Pancreas (tissue), 10 donors: ENCODE measurements at regions not wholly inside any gene's neighbourhood (a gene's known extent, or its start where the extent isn't known, plus 50 kb on each side); places are given as distances from the start of the nearest gene placed in this dataset.
"Not testable (repeated sequence)": the region's sequence is repeated elsewhere in the genome, so short reads cannot be mapped to it uniquely, and the experiment has no call there.

Source experiments
- ATAC-seq, 4 donors: fragments of 200-7000 bp; cut with Tn5 transposase; one replicate each; pipeline versions ENCODE4 v1.8.0 to v1.9.1; 2020; ENCODE audit warnings: mild to moderate bottlenecking in 4 of 4, moderate library complexity in 4 of 4
- DNase-seq, 6 donors: peaks; one replicate each; pipeline ENCODE4 v3.0.0-alpha.2; 2020
- FAIRE-seq: peaks from 2 replicates; lab custom pipeline; 2012; peaks lifted over from hg19 to GRCh38; lab: Jason Lieb, UNC
- H3K27ac ChIP-seq, 4 donors: fragments of 200-600 bp; sonication (generic); 1 replicate in 3 of 4; 2 replicates in 1 of 4; pipeline versions ENCODE4 v1.5.0 to v1.8.0; 2020
- H3K27me3 ChIP-seq, 4 donors: fragments of 200-600 bp; one replicate each; pipeline ENCODE4 v1.8.0; 2021
- H3K36me3 ChIP-seq, 3 donors: fragments of 200-600 bp; sonication (generic) in 1 of 3; one replicate each; pipeline versions ENCODE4 v1.5.0 to v1.8.0; 2020 to 2021
- H3K4me1 ChIP-seq, 3 donors: fragments of 200-600 bp; one replicate each; pipeline ENCODE4 v1.8.0; 2021
- H3K4me3 ChIP-seq, 4 donors: fragments of 200-600 bp; sonication (generic) in 2 of 4; one replicate each; pipeline versions ENCODE4 v1.5.0 to v1.8.0; 2020 to 2021
- H3K9me3 ChIP-seq, 4 donors: fragments of 200-600 bp; one replicate each; pipeline ENCODE4 v1.8.0; 2021
- WGBS, 2 donors: extraction: QIAGEN DNeasy Blood & Tissue Kit; methylation state at CpG; one replicate each; pipeline ENCODE4 v1.1.7; 2013; 5-methylcytosine and 5-hydroxymethylcytosine counted together
- intact Hi-C, 3 donors: fragments of 100-400 bp; cut with DNase I; formaldehyde crosslinking; loops; one replicate each; pipeline versions ENCODE4 v1.11.1 to v1.14.2; 2022
- TF ChIP-seq, protein P1 (sequence below), 4 donors: fragments of 200-600 bp; sonication (generic) in 3 of 4; IDR thresholded peaks; one replicate each; pipeline versions ENCODE4 v1.5.0 to v1.8.0; 2021; ENCODE audit warnings: antibody characterized with exemption in 4 of 4
- donor health status: healthy with polysubstance abuse.
- donor health status: DM: no; HTN: no; CAD: no; lungs with moderate emphysema.
- donor health status: DM: no; HTN: no; CAD: no.
- donor health status: control.
- donor health status: control.
- donor health status: Bipolar disorder and iron deficiency.
- donor health status: DM: yes; HTN: yes; CAD: no.
- donor health status: DM: no; HTN: no; CAD: no.
- donor health status: DM: no; HTN: no; CAD: no.
- donor health status: DM: yes; HTN: yes; CAD: no.

DNA sequence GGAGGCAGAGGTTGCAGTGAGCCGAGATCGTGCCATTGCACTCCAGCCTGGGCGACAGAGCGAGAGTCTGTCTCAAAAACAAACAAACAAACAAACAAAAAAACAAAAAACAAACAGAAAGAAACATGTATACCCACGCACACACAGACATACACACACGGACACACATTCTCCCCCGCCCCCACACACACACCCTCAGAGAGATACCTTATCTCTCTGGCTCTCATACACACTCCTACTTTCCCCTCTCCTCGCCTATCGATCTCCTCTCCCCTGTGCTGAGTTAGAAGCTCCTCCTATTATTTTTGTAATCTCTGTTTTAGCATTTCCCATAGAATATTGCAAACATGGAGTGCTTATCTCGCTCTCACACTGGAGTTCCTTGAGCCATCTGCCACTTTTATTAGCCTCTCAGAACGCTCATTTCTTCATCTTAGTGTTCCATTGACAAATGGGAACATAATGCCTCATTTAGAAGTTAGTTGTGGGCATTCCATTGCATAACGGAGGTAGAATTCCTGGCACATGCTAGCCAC, 144.2 kb upstream of the CITED2 start:
- no peak overlapping the region for H3K4me3 ChIP-seq
- intact Hi-C loops = no loop called here
- FAIRE-seq (no peak), DNase-seq (no peak), ATAC-seq (peak in 2 of 4 donors; percentile 15 to 66)
- H3K27ac ChIP-seq = no peak overlapping the region
- H3K9me3 ChIP-seq = no peaks in the 10 kb centered on the region
- 47 to 67% methylated on average over 12 of the region's 12 CpGs for WGBS, 2 donors
- H3K4me1 ChIP-seq = no peaks in the 10 kb centered on the region
- no peaks in the 10 kb centered on the region for H3K36me3 ChIP-seq
- TF ChIP-seq, protein P1, sequence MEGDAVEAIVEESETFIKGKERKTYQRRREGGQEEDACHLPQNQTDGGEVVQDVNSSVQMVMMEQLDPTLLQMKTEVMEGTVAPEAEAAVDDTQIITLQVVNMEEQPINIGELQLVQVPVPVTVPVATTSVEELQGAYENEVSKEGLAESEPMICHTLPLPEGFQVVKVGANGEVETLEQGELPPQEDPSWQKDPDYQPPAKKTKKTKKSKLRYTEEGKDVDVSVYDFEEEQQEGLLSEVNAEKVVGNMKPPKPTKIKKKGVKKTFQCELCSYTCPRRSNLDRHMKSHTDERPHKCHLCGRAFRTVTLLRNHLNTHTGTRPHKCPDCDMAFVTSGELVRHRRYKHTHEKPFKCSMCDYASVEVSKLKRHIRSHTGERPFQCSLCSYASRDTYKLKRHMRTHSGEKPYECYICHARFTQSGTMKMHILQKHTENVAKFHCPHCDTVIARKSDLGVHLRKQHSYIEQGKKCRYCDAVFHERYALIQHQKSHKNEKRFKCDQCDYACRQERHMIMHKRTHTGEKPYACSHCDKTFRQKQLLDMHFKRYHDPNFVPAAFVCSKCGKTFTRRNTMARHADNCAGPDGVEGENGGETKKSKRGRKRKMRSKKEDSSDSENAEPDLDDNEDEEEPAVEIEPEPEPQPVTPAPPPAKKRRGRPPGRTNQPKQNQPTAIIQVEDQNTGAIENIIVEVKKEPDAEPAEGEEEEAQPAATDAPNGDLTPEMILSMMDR (IDR thresholded peaks at IDR 0.05) = no peak
- no peaks in the 10 kb centered on the region for H3K27me3 ChIP-seq

- ATAC-seq = peak in 1 of 4 donors; percentile 27
Observed at GRCh38 chr6:139517998-139518555, 143.6 kb upstream of the CITED2 start.

GRCh38 chr6:139515511-139515910, 141.1 kb upstream of the CITED2 start:
- Histone ChIP-seq H3K4me1 (no peaks in the 10 kb centered on the region), H3K36me3 (no peaks in the 10 kb centered on the region), H3K27me3 (no peaks in the 10 kb centered on the region), H3K4me3 (no peak overlapping the region), H3K27ac (no peak overlapping the region), H3K9me3 (no peaks in the 10 kb centered on the region)
- no peak for FAIRE-seq
- TF ChIP-seq, protein P1 (IDR thresholded peaks at IDR 0.05) = no peak
- intact Hi-C loops = no loop called here
- 77 to 87% methylated on average over 3 of the region's 3 CpGs for WGBS, 2 donors
- DNase-seq = no peak
- no peak for ATAC-seq

More at GRCh38 chr6:139517998-139518555, 143.6 kb upstream of the CITED2 start:
- WGBS, 2 donors = 80 to 82% methylated on average over 13 to 14 of the region's 14 CpGs
- H3K36me3 ChIP-seq, H3K4me3 ChIP-seq, intact Hi-C loops, H3K27ac ChIP-seq, H3K9me3 ChIP-seq, FAIRE-seq, H3K27me3 ChIP-seq, H3K4me1 ChIP-seq, DNase-seq: not testable (repeated sequence)

- intact Hi-C loops = no loop called here
- TF ChIP-seq, protein P1 (IDR thresholded peaks at IDR 0.05) = no peak
- Histone ChIP-seq H3K36me3 (no peaks in the 10 kb centered on the region), H3K9me3 (no peaks in the 10 kb centered on the region), H3K4me1 (no peaks in the 10 kb centered on the region), H3K27me3 (no peaks in the 10 kb centered on the region), H3K27ac (no peak overlapping the region), H3K4me3 (no peak overlapping the region)
- FAIRE-seq = no peak
- DNase-seq = no peak
- 84 to 89% methylated on average over 3 of the region's 3 CpGs for WGBS, 2 donors
- peak in 1 of 4 donors; percentile 49 for ATAC-seq
Observed at GRCh38 chr6:139514819-139515218, 140.4 kb upstream of the CITED2 start.

- H3K9me3 ChIP-seq = no peaks in the 10 kb centered on the region
- H3K4me1 ChIP-seq = no peaks in the 10 kb centered on the region
- H3K27ac ChIP-seq = no peak overlapping the region
- no peak for ATAC-seq
- H3K36me3 ChIP-seq = no peaks in the 10 kb centered on the region
- intact Hi-C loops = no loop called here
- no peaks in the 10 kb centered on the region for H3K27me3 ChIP-seq
- no peak for DNase-seq
- TF ChIP-seq, protein P1 (IDR thresholded peaks at IDR 0.05) = no peak
- 87 to 89% methylated on average over 9 of the region's 9 CpGs for WGBS, 2 donors
- FAIRE-seq = no peak
- H3K4me3 ChIP-seq = no peak overlapping the region
Observed at GRCh38 chr6:139510040-139510790, 135.8 kb upstream of the CITED2 start.
